Parathyroid adenoma (tissue), 2 donors: ENCODE measurements at regions not wholly inside any gene's neighbourhood (a gene's known extent, or its start where the extent isn't known, plus 50 kb on each side); places are given as distances from the start of the nearest gene placed in this dataset.

Experiments
- H2AFZ ChIP-seq: fragments of 300-600 bp; sonication (generic); one replicate; pipeline ENCODE4 v1.7.0; 2017; ENCODE audit warnings: antibody characterized with exemption, mild to moderate bottlenecking
- H3K27ac ChIP-seq: fragments of 300-600 bp; sonication (generic); one replicate; pipeline ENCODE4 v1.7.0; 2017
- H3K27me3 ChIP-seq: fragments of 300-600 bp; sonication (generic); one replicate; pipeline ENCODE4 v1.7.0; 2017; ENCODE audit warnings: low read length; ENCODE audit not compliant: control insufficient read depth, insufficient read depth
- H3K36me3 ChIP-seq: fragments of 300-600 bp; sonication (generic); one replicate; pipeline ENCODE4 v1.7.0; 2017; ENCODE audit warnings: low read length; ENCODE audit not compliant: control insufficient read depth, insufficient read depth
- H3K4me1 ChIP-seq: fragments of 300-600 bp; sonication (generic); one replicate; pipeline ENCODE4 v1.7.0; 2017; ENCODE audit warnings: control low read depth
- H3K4me2 ChIP-seq: fragments of 300-600 bp; sonication (generic); one replicate; pipeline ENCODE4 v1.7.0; 2017; ENCODE audit warnings: low read length
- H3K4me3 ChIP-seq: fragments of 300-600 bp; sonication (generic); one replicate; pipeline ENCODE4 v1.7.0; 2017; ENCODE audit warnings: low read depth, low read length
- H3K79me2 ChIP-seq: fragments of 300-600 bp; sonication (generic); one replicate; pipeline ENCODE4 v1.7.0; 2017; ENCODE audit warnings: control low read depth
- H3K9ac ChIP-seq: fragments of 300-600 bp; sonication (generic); one replicate; pipeline ENCODE4 v1.7.0; 2017; ENCODE audit warnings: mild to moderate bottlenecking
- H3K9me3 ChIP-seq: fragments of 300-600 bp; sonication (generic); one replicate; pipeline ENCODE4 v1.7.0; 2017; ENCODE audit warnings: low read length; ENCODE audit not compliant: control insufficient read depth
- CTCF ChIP-seq: fragments of 300-600 bp; sonication (generic); IDR thresholded peaks from one replicate; pipeline ENCODE4 v1.7.0; 2017; ENCODE audit warnings: antibody characterized with exemption, mild to moderate bottlenecking
- donor health status: primary hyperparathyroidism.

- Histone ChIP-seq H3K27me3 (no peaks in the 10 kb centered on the region), H3K4me3 (no peak overlapping the region), H3K4me1 (no peaks in the 10 kb centered on the region), H3K36me3 (no peaks in the 10 kb centered on the region), H3K27ac (no peak overlapping the region), H2AFZ (no peak overlapping the region), H3K9me3 (no peaks in the 10 kb centered on the region), H3K79me2 (no peaks in the 10 kb centered on the region), H3K4me2 (no peak overlapping the region), H3K9ac (no peak overlapping the region)
- TF ChIP-seq CTCF = no peak
These were observed 54.9 kb upstream of the RGS7 start for GRCh38 chr1:241411776-241412338.

- no peaks in the 10 kb centered on the region for H3K9me3 ChIP-seq
- H3K27ac ChIP-seq = no peak overlapping the region
- no peaks in the 10 kb centered on the region for H3K27me3 ChIP-seq
- H3K4me2 ChIP-seq = no peak overlapping the region
- TF ChIP-seq CTCF = no peak
- no peaks in the 10 kb centered on the region for H3K36me3 ChIP-seq
- no peak overlapping the region for H3K4me3 ChIP-seq
- H2AFZ ChIP-seq = no peak overlapping the region
- H3K79me2 ChIP-seq = no peaks in the 10 kb centered on the region
- no peak overlapping the region for H3K9ac ChIP-seq
- H3K4me1 ChIP-seq = no peaks in the 10 kb centered on the region
These were observed 54.2 kb upstream of the RGS7 start for GRCh38 chr1:241411056-241411775.

GRCh38 chr1:241408170-241408569 is 51.2 kb upstream of the RGS7 start:
- Histone ChIP-seq H3K27me3 (no peaks in the 10 kb centered on the region), H3K36me3 (no peaks in the 10 kb centered on the region), H3K4me3 (no peak overlapping the region), H3K9ac (no peak overlapping the region), H3K4me2 (no peak overlapping the region), H3K27ac (no peak overlapping the region), H3K9me3 (no peaks in the 10 kb centered on the region), H3K79me2 (no peaks in the 10 kb centered on the region), H2AFZ (no peak overlapping the region), H3K4me1 (no peaks in the 10 kb centered on the region)
- TF ChIP-seq CTCF = no peak
